Neural crest cell (in vitro differentiated cells): ENCODE measurements at regions not wholly inside any gene's neighbourhood (a gene's known extent, or its start where the extent isn't known, plus 50 kb on each side); places are given as distances from the start of the nearest gene placed in this dataset.

ENCODE experiments used
- DNase-seq: peaks from one replicate; pipeline ENCODE4 v3.0.0; 2021; ENCODE audit warnings: low read depth, mixed read lengths, low spot score
- H3K27ac Mint-ChIP-seq: one replicate; pipeline ENCODE4 v1.8.0; 2021; ENCODE audit warnings: mild to moderate bottlenecking, mixed read lengths; ENCODE audit not compliant: unreplicated experiment
- H3K27me3 Mint-ChIP-seq: 2 replicates; pipeline ENCODE4 v1.8.0; 2021; ENCODE audit warnings: low read depth, mild to moderate bottlenecking, mixed read lengths
- H3K36me3 Mint-ChIP-seq: 2 replicates; pipeline ENCODE4 v1.8.0; 2021; ENCODE audit warnings: low read depth, mild to moderate bottlenecking, mixed read lengths
- H3K4me1 Mint-ChIP-seq: 2 replicates; pipeline ENCODE4 v1.8.0; 2021; ENCODE audit warnings: mixed read lengths
- H3K4me3 Mint-ChIP-seq: one replicate; pipeline ENCODE4 v1.8.0; 2021; ENCODE audit warnings: mild to moderate bottlenecking, mixed read lengths
- H3K9me3 Mint-ChIP-seq: 2 replicates; pipeline ENCODE4 v1.8.0; 2021; ENCODE audit warnings: mixed read lengths
- CTCF ChIP-seq: fragments of 200-600 bp; sonication (generic); conservative IDR thresholded peaks from 2 replicates; pipeline ENCODE4 v1.5.0; 2021; ENCODE audit warnings: antibody characterized with exemption, mild to moderate bottlenecking

- no peak overlapping the region for H3K4me3 Mint-ChIP-seq
- DNase-seq, result no peak
- TF ChIP-seq CTCF, result no peak
- no peaks in the 10 kb centered on the region for H3K27me3 Mint-ChIP-seq
- no peaks in the 10 kb centered on the region for H3K9me3 Mint-ChIP-seq
- H3K4me1 Mint-ChIP-seq, result no peaks in the 10 kb centered on the region
- no peak overlapping the region for H3K27ac Mint-ChIP-seq
- no peaks in the 10 kb centered on the region for H3K36me3 Mint-ChIP-seq
Measured at GRCh38 chr3:44069276-44069675, 172.4 kb upstream of the TOPAZ1 start.

- TF ChIP-seq CTCF, result no peak
- H3K27me3 Mint-ChIP-seq, result peaks cover 4% of the 10 kb centered on the region
- no peaks in the 10 kb centered on the region for H3K36me3 Mint-ChIP-seq
- no peaks in the 10 kb centered on the region for H3K4me1 Mint-ChIP-seq
- H3K27ac Mint-ChIP-seq, result no peak overlapping the region
- no peak overlapping the region for H3K4me3 Mint-ChIP-seq
- no peaks in the 10 kb centered on the region for H3K9me3 Mint-ChIP-seq
- DNase-seq, result no peak
Measured at GRCh38 chr3:44070841-44071546, 170.7 kb upstream of the TOPAZ1 start.

- no peaks in the 10 kb centered on the region for H3K4me1 Mint-ChIP-seq
- no peak overlapping the region for H3K4me3 Mint-ChIP-seq
- no peak for DNase-seq
- peaks cover 7% of the 10 kb centered on the region for H3K27me3 Mint-ChIP-seq
- no peaks in the 10 kb centered on the region for H3K36me3 Mint-ChIP-seq
- H3K27ac Mint-ChIP-seq, result no peak overlapping the region
- no peaks in the 10 kb centered on the region for H3K9me3 Mint-ChIP-seq
- TF ChIP-seq CTCF, result no peak
Measured at GRCh38 chr3:44072601-44073540, 168.8 kb upstream of the TOPAZ1 start.

- H3K4me1 Mint-ChIP-seq, result no peaks in the 10 kb centered on the region
- H3K4me3 Mint-ChIP-seq, result no peak overlapping the region
- H3K27ac Mint-ChIP-seq, result no peak overlapping the region
- TF ChIP-seq CTCF, result no peak
- DNase-seq, result no peak
- peaks cover 7% of the 10 kb centered on the region for H3K27me3 Mint-ChIP-seq
- no peaks in the 10 kb centered on the region for H3K9me3 Mint-ChIP-seq
- no peaks in the 10 kb centered on the region for H3K36me3 Mint-ChIP-seq
Measured at GRCh38 chr3:44074181-44074580, 167.5 kb upstream of the TOPAZ1 start.

GRCh38 chr3:44076221-44076829 is 165.4 kb upstream of the TOPAZ1 start:
- peaks cover 14% of the 10 kb centered on the region for H3K27me3 Mint-ChIP-seq
- no peak overlapping the region for H3K27ac Mint-ChIP-seq
- no peak for TF ChIP-seq CTCF
- no peaks in the 10 kb centered on the region for H3K9me3 Mint-ChIP-seq
- no peaks in the 10 kb centered on the region for H3K36me3 Mint-ChIP-seq
- no peaks in the 10 kb centered on the region for H3K4me1 Mint-ChIP-seq
- no peak for DNase-seq
- no peak overlapping the region for H3K4me3 Mint-ChIP-seq
